GM12892 (cell line): ENCODE measurements at regions not wholly inside any gene's neighbourhood (a gene's known extent, or its start where the extent isn't known, plus 50 kb on each side); places are given as distances from the start of the nearest gene placed in this dataset.

Source experiments
- DNase-seq: peaks from one replicate; pipeline ENCODE4 v3.0.0; 2011; ENCODE audit not compliant: insufficient read length
- FAIRE-seq: peaks from 2 replicates; lab custom pipeline; 2011; peaks lifted over from hg19 to GRCh38; lab: Jason Lieb, UNC
- POLR2A ChIP-seq: IDR thresholded peaks from 2 replicates; pipeline ENCODE4 v1.6.1; 2011; ENCODE audit warnings: low read depth, low read length, control low read depth
- POLR2AphosphoS5 ChIP-seq: IDR thresholded peaks from 2 replicates; pipeline ENCODE4 v1.6.1; 2011; ENCODE audit warnings: low read depth, low read length, control low read depth
- TAF1 ChIP-seq: IDR thresholded peaks from 2 replicates; pipeline ENCODE4 v1.6.1; 2011; ENCODE audit warnings: low read depth, mild to moderate bottlenecking, control low read depth, low read length, borderline replicate concordance

GRCh38 chr1:87197156-87197555 lies 131.5 kb upstream of the LMO4 start:
- FAIRE-seq (no peak), DNase-seq (no peak)
- no peak for TF ChIP-seq POLR2A
- no peak for TF ChIP-seq POLR2AphosphoS5
- TF ChIP-seq TAF1, result no peak

GRCh38 chr1:87197641-87198040 lies 131.0 kb upstream of the LMO4 start:
- FAIRE-seq (no peak), DNase-seq (no peak)
- TF ChIP-seq POLR2AphosphoS5, result no peak
- TF ChIP-seq TAF1, result no peak
- no peak for TF ChIP-seq POLR2A

- no peak for TF ChIP-seq POLR2AphosphoS5
- no peak for TF ChIP-seq TAF1
Observed at GRCh38 chr1:87200875-87201638, 127.6 kb upstream of the LMO4 start.

GRCh38 chr1:87201768-87202167 lies 126.9 kb upstream of the LMO4 start:
- DNase-seq (no peak), FAIRE-seq (peak; percentile 62)
- TF ChIP-seq POLR2AphosphoS5 (no peak), TAF1 (no peak), POLR2A (no peak)

More at GRCh38 chr1:87200875-87201638, 127.6 kb upstream of the LMO4 start:
- DNase-seq (no peak), FAIRE-seq (no peak)

GRCh38 chr1:87202451-87202850 lies 126.2 kb upstream of the LMO4 start:
- DNase-seq, result no peak
- TF ChIP-seq TAF1 (no peak), POLR2A (no peak), POLR2AphosphoS5 (no peak)
- FAIRE-seq, result peak; percentile 54

- DNase-seq (peak; percentile 16), FAIRE-seq (peak; percentile 66)
- TF ChIP-seq TAF1 (no peak), POLR2AphosphoS5 (no peak), POLR2A (no peak)
Observed at GRCh38 chr1:87202922-87203655, 125.6 kb upstream of the LMO4 start.

GRCh38 chr1:87203904-87204303 lies 124.8 kb upstream of the LMO4 start:
- no peak for DNase-seq
- TF ChIP-seq POLR2A (no peak), TAF1 (no peak), POLR2AphosphoS5 (no peak)
- FAIRE-seq, result no peak

GRCh38 chr1:87204441-87204840 lies 124.2 kb upstream of the LMO4 start:
- TF ChIP-seq POLR2AphosphoS5, result no peak
- TF ChIP-seq POLR2A, result no peak
- no peak for TF ChIP-seq TAF1
- DNase-seq (no peak), FAIRE-seq (no peak)

GRCh38 chr1:87204921-87205320 lies 123.8 kb upstream of the LMO4 start:
- TF ChIP-seq TAF1 (no peak), POLR2A (no peak), POLR2AphosphoS5 (no peak)
- DNase-seq (no peak), FAIRE-seq (no peak)

GRCh38 chr1:87206044-87206831 lies 122.4 kb upstream of the LMO4 start:
- no peak for FAIRE-seq
- DNase-seq, result no peak
- no peak for TF ChIP-seq POLR2A
- no peak for TF ChIP-seq TAF1
- no peak for TF ChIP-seq POLR2AphosphoS5

GRCh38 chr1:87208080-87208479 lies 120.6 kb upstream of the LMO4 start:
- TF ChIP-seq POLR2AphosphoS5 (no peak), TAF1 (no peak), POLR2A (no peak)
- FAIRE-seq (no peak), DNase-seq (no peak)

GRCh38 chr1:87208931-87209330 lies 119.7 kb upstream of the LMO4 start:
- FAIRE-seq (no peak), DNase-seq (no peak)
- TF ChIP-seq POLR2A (no peak), TAF1 (no peak), POLR2AphosphoS5 (no peak)

GRCh38 chr1:87210151-87210550 lies 118.5 kb upstream of the LMO4 start:
- DNase-seq, result no peak
- no peak for FAIRE-seq
- no peak for TF ChIP-seq TAF1
- TF ChIP-seq POLR2AphosphoS5, result no peak
- no peak for TF ChIP-seq POLR2A
